Uterus (tissue), 2 donors: ENCODE measurements at regions not wholly inside any gene's neighbourhood (a gene's known extent, or its start where the extent isn't known, plus 50 kb on each side); places are given as distances from the start of the nearest gene placed in this dataset.

ENCODE experiments used
- CTCF ChIP-seq, 4 experiments: fragments of 200-600 bp in 2 of 4; fragments of 450-650 bp in 2 of 4; sonication (generic) in 2 of 4; IDR thresholded peaks; one replicate each; pipeline ENCODE4 v1.5.1; 2016 to 2019; ENCODE audit warnings: antibody characterized with exemption in 4 of 4, mild to moderate bottlenecking in 2 of 4, moderate library complexity in 1 of 4
- POLR2A ChIP-seq, 2 donors: fragments of 450-650 bp; IDR thresholded peaks; one replicate each; pipeline ENCODE4 v1.6.1; 2016; ENCODE audit warnings: antibody characterized with exemption in 2 of 2, mild to moderate bottlenecking in 1 of 2, moderate library complexity in 1 of 2

GRCh38 chr13:73286177-73286576, 227.4 kb downstream of the KLF5 start:
- no peak for TF ChIP-seq POLR2A (IDR thresholded peaks at IDR 0.05)
- no peak for TF ChIP-seq CTCF (IDR thresholded peaks at IDR 0.05)
